ENCODE measurements at regions not wholly inside any gene's neighbourhood (a gene's known extent, or its start where the extent isn't known, plus 50 kb on each side); places are given as distances from the start of the nearest gene placed in this dataset.

DNA sequence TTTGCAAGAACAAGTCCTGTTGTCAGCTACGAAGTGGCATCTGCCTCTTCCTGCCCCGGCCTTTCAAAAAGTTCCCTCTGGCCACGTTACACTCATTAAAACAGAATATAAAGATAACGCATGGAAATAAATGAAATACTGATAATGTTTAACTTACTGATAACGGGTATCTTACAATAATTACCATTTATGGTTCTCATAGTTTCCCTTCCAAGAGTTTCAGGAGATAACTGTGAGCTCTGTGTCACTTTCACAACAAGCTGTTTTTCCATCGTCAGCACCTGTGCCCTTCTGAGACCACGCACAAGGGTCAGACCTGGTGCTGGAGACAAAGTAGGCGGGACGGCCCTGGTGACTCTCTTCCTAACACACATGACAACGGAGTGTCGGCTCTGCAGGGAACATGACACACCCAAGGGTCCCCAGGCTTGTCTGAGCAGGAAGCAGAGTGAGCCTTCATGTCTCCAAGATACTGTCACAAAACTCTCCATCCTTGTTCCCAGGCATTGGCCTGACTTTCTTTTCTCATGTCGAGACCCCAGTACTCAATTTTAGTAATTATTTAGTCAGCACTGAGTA is 86.2 kb upstream of the THBS2 start:
- DNase-seq (ENCODE audit: low spot score) = peak; percentile 2

- DNase-seq (ENCODE audit: low spot score) = no peak
Observed at GRCh38 chr6:169339025-169339424, 85.4 kb upstream of the THBS2 start.

DNA sequence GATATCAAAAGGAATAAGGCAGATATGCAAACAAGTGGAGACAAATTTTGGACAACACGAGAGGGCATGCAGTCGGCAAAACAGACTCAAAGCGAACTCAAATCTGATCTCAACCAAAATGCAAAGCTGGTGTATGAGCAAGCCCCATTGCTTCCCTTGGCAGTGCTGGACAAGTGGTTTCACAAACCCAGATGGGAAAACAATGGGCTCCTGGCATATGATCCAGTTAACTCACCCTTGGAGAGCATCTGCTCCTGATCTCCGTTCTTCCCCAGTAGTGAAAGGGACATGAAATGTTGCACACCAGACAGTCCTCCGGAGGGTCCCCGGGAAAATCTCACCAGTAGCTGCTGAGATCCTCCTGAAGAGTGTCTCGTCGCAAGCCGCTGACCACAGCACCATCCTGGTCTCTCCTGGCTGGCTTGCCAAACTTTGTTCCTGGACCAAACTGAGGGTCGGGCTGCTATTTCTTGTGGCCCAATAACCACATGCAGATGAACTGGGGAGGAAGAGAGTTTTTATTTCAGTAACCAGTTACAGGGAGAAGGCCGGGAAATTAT is 84.3 kb upstream of the THBS2 start:
- DNase-seq (ENCODE audit: low spot score) = no peak

GRCh38 chr6:169335301-169335700 is 81.7 kb upstream of the THBS2 start:
- DNase-seq (ENCODE audit: low spot score) = no peak

DNA sequence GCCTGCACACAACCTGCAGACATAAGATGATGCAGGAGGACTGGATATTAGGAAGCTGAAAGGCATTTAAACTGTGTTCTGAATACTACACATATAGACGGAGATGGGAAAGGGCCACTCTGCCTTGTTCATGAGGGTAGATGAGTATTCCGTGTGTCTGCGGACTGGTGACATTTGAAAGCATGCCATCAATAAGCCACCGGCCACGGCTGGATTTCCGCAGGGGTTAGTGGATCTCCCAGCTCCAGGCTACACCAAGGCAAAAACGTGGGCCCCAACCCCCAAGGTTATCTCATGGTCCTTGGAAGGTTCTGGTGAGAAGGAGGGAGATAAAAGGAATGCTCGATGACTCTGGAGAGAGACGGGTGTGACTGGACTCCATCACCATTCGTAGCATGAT is 78.6 kb upstream of the THBS2 start:
- DNase-seq (ENCODE audit: low spot score) = no peak

GRCh38 chr6:169328112-169328801 is 74.6 kb upstream of the THBS2 start:
- DNase-seq (ENCODE audit: low spot score) = no peak

DNA sequence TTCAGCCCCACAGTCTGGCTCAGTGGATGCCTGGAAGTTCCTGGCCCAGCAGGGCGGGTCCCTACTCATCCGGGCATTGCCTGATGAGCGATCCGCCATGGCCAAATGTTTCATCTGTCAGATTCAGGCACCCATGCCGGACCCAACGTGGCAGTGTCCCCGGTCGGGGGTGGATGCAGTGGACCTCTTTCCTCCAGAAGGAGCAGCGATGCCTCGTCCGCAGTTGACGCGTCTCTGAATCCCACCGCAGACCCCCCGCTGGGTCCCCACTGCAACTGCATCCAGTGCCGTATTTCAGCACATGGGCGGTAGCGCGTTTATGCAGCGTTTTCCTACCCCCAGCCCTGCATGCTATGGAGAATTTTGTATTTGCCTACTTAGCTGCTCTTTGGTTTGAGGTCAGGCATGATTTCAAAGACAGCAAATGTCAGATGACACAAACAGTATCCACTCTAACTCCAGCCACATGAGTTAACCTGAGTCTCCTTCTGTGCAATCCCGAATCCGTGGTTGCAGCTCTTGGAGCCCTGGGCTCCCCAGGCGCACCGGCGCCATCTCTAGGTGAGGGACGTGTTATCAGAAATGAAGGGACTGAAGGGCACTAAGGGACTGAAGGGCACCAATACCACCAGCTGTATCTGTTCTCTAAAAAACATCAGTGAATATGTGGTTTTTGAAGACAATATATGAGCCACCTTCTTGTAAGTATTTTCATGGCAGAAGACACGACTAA is 72.6 kb upstream of the THBS2 start:
- peak; percentile 7 for DNase-seq (ENCODE audit: low spot score)

DNA sequence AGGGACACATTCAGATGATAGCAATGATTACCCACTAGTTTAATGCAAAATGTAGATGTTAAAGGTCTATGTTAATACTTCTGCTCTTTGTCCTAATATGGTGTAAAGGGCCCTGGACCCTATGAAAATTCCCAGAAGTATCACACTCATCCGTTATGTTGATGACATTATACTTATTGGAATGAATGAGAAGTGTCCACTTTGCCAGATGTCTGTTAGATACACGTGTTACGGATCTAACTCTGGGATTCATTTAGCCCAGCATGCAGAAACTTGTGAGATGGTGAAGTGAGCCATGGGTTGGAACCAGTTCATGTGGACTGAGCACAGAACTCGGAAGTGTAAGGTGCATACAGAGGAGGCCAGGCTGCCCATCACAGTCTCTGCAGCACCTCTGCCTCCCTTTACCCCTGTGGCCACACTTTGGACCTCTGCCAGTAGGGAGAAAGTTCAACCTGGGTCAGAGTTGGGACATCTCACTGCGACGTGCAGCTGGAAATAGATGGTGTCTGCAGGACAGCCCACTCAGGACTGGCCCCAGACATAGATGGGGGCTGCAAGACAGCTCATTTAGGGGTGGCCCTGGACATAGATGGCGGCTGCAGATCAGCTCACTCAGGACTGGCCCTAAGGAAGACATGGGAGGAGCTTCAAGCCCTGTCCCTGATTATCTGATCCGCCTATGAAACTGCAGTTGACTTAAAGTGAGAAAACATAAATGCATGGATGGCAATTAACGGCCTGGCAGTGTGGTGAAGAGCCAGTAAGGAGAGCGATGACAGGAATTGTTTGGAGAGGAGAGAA is 71.2 kb upstream of the THBS2 start:
- no peak for DNase-seq (ENCODE audit: low spot score)

- DNase-seq (ENCODE audit: low spot score) = no peak
Observed at GRCh38 chr6:169324086-169324485, 70.4 kb upstream of the THBS2 start.

DNA sequence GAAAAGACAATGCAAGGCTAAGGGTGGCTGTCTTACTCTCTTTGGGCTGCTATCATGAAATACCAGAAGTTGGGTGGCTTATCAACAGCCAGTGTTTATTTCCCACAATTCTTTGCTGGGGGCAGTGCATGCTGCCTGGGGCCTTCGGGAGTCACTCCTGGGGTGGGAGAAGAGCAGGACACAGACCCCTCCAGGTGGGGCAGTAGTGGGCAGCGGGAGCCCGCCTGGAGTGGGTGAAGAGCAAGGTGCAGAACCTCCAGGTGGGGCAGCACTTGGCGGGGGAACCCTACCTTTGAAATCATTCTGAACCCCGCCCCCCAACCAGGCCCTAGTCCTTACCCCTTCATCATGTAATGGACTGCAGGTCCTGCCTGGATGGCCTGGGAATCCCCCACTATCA is 69.6 kb upstream of the THBS2 start:
- no peak for DNase-seq (ENCODE audit: low spot score)

DNA sequence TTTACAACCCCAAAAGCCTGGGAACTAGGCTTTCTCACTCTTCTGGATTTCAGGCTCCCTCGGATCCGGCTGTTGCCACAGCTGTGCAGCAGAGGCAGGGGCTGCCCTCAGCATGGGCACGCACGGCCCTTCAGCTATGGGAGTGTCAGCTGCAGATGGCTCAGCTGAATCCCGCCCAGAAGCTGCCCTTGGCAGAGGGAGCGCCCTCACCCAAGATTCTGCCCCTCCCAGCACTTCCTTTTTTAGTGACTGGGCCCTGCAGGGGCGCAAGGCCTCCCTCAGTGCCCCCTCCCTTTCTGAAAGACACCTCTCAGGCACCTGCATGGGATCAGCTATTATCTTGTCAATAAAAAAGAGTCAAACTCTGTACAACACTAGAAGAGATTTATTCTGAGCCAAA is 67.9 kb upstream of the THBS2 start:
- DNase-seq (ENCODE audit: low spot score) = no peak

GRCh38 chr6:169320013-169320412 is 66.4 kb upstream of the THBS2 start:
- no peak for DNase-seq (ENCODE audit: low spot score)

GRCh38 chr6:169317441-169318202 is 64.0 kb upstream of the THBS2 start:
- no peak for DNase-seq (ENCODE audit: low spot score)

GRCh38 chr6:169316651-169317050 is 63.0 kb upstream of the THBS2 start:
- DNase-seq (ENCODE audit: low spot score) = no peak

- DNase-seq (ENCODE audit: low spot score) = no peak
Observed at GRCh38 chr6:169315830-169316614, 62.4 kb upstream of the THBS2 start.

GRCh38 chr6:169313347-169314010 is 59.8 kb upstream of the THBS2 start:
- no peak for DNase-seq (ENCODE audit: low spot score)

GRCh38 chr6:169312658-169313346 is 59.2 kb upstream of the THBS2 start:
- DNase-seq (ENCODE audit: low spot score) = no peak

DNA sequence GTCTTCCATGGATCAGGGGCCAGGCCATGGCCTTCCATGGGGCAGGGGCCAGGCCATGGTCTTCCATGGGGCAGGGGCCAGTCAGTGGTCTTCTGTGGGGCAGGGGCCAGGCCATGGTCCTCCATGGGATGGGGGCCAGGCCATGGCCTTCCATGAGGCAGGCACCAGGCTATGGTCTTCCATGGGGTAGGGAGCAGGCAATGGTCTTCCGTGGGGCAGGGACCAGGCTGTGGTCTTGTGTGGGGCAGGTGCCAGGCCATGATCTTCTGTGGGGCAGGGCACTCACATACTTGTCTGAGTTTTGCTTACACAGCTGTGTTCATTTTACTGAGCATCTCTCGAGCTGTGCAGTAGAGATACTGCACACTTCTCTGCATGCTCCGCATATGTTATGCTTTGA is 57.3 kb upstream of the THBS2 start:
- DNase-seq (ENCODE audit: low spot score) = no peak

Measured in SW480 (cell line).